Kasumi-1 (cell line): ENCODE measurements at regions not wholly inside any gene's neighbourhood (a gene's known extent, or its start where the extent isn't known, plus 50 kb on each side); places are given as distances from the start of the nearest gene placed in this dataset.

Experiments used
- DNase-seq, 2 experiments: peaks; one replicate each; lab custom pipeline; 2025; lab: John Stamatoyannopoulos, UW

DNA sequence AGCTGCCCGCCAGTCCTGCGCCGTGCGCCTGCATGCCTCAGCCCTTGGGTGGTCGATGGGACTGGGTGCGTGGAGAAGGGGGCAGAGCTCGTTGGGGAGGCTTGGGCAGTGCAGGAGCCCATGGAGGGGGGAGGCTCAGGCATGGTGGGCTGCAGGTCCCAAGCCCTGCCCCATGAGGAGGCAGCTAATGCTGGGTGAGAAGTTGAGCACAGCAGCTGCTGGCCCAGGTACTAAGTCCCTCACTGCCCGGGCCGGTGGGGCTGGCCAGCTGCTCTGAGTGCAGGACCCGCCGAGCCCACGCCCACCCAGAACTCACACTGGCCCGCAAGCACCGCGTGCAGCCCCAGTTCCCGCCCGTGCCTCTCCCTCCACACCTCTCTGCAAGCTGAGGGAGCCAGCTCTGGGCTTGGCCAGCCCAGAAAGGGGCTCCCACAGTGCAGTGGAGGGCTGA lies 764.3 kb upstream of the TYRP1 start:
- DNase-seq, result no peak

DNA sequence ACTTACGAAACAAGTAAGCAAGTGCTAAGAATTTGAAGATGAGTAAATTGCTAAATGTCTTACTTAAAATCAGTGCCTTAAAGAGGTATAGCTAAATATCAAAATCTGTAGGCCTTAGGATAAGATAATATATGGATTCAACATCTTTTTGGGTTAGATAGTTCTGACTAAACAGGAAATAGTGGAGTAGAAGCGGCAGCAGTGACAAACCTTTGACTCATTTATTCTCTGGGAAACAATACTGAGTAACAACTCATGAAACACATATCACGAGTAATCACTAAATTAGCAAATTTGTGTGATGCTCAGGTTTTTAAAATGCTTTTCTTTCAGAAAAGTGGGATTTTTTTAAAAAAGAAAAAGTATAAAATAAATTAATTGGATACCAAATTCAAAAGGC lies 762.1 kb upstream of the TYRP1 start:
- no peak for DNase-seq

DNA sequence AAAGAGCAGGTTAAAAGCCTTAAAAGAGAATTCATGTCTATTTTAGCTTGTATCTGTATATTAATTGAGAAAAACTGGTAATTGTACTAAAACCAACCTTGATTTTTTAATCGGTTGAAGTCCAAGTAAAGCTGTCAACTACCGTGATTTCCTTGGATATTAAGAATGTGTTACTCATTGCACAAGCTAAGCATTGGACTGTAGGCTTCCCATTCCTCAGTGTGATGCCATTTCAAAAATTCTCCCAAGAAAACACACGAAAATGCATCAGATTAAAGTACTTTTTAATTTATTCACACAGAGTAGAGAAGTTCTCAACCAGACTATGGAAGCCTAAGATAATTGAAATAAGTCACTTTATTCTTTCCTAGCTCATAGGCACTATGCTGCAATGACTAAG lies 761.4 kb upstream of the TYRP1 start:
- no peak for DNase-seq

DNA sequence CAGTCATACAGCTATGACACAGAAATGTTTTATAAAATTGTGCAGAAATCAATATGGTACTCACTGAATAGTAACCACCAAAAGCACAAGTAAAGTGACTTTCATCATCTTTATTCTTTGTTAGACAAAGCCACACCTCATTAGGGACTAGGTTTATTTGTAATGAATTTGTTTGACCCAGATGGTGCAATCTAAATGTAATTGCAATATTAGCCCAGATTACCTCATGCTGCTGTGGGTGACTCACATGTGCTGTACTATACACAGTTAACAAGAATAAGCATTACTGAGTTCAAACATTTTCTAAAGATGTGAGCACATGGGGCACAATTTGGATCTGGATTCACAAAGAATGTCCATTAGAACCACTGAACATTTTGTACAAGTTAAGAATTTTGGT lies 759.3 kb upstream of the TYRP1 start:
- no peak for DNase-seq

DNA sequence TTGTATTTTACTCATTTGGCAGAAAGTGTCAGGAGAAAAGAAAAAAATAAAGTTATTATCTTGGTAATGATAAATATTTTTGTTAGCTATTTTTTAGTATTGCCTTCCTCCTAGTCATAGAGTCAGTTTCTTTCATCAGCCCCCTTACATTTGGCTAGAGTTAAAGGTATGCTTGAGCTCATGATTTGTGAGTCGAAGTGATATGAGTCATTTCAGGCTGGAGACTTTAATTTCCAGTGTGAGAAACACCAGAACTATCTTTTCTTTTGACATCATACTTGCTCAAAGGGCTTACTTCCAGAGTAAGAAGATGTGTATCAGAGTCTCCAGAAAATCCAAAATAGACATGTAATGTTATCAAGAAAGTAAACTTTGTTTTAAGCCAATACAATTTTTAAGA lies 746.7 kb upstream of the TYRP1 start:
- DNase-seq, result no peak

DNA sequence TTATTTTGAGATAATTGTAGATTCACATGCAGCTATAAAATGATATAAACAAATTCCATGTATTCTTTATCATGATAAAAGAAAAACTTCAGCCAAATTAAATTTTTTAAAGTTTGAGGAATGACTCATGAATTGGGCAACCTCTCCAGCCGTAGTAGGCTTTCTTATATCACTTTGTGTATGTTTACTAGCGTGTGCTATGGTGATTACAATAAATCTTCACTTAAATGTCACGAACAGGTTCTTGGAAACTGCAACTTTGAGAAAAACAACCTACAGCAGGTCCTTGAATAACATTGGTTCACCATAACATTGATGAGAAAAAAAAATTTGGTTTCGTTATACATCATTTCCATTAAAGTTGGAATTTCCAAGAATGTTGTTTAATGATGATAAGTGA lies 730.9 kb upstream of the TYRP1 start:
- DNase-seq, result no peak

DNA sequence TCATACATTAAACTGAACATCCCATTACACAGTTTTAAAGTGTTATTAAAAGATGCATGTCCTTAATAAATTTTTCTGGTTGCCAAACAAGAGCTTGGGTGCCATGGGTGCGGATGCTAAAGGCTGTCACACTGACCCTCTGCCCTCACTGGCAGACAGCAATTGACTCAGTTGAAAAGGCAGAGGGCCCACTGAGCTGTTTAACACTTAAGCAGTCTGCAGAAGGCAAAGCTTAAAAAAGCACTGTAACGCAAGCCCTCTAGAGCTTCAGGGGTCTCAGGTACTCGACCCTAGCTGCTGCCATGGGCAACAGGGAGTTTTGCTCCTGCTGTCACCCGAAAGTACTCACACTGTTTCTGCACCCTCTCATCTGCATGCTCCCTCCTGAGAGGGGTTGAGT lies 726.4 kb upstream of the TYRP1 start:
- DNase-seq, result no peak

DNA sequence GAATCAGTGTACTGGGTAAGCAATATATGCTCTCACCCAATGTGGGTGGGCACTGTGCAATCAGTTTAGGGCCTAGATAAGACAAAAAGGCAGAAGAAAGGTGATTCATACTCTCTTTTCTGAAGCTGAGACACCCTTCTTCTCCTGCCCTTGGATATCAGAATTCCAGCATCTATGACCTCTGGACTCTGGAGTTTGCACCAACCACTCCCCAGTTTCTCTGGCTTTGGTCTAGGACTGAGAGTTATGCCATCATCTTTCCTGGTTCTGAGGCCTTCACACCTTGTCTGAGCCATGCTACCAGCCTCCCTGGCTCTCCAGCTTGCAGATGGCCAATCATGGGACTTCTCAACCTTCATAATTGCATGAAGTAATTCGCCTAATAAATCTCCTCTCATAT lies 724.6 kb upstream of the TYRP1 start:
- DNase-seq, result no peak

DNA sequence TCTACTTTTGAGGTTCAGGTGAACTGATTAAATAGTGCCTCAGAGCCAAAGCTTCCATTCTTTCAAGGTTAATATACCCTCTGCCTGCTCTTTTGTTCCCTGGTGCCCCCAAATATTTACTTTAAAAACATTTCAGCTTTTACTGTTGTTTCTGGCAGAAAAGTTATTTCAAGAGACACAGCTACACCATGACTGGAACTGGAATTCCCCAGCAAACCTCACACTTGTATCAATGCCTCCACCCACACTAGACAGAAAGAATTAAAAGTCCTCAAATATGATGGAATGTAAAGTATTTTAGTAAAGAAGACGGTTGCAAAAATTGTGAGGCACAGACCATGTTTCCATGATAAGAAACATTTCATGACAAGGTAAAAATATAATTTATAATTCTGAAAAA lies 720.2 kb upstream of the TYRP1 start:
- DNase-seq, result no peak

DNA sequence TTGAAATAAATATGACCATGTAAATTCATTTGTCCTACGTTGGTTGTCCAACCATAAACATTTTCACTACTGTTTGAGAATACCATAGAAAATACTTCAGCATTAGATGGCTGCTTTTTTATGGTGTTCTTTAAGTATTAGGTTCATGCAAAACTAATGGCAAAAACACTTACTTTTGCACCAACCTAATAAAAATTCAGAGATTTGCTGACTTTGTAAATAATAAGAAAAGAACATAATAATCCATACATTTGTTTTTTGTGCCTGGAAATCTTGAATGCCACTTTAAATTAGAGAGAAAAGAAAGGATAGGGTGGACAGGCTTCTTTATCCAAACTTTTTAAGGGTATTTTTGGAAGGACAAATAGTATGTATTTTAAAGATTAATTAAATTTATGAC lies 719.7 kb upstream of the TYRP1 start:
- no peak for DNase-seq

DNA sequence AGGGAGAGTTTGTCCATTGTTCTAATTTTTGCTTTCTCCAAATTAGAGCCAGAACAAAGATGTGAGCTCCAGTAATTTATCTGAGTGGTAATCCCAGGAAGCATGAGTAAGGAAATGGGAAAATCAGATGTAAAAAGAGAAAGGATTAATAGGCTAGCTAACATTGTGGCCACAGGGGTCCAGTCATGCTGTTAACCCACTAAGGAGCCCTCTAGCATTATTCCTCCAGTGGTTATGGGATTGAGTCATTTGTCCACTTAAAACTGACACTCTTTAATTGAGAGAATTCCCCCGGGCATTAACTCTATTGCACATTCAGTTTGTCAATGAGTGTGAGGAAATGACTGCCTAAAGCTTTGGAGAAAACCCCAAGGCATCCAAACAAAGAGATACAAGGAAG lies 700.3 kb upstream of the TYRP1 start:
- no peak for DNase-seq

DNA sequence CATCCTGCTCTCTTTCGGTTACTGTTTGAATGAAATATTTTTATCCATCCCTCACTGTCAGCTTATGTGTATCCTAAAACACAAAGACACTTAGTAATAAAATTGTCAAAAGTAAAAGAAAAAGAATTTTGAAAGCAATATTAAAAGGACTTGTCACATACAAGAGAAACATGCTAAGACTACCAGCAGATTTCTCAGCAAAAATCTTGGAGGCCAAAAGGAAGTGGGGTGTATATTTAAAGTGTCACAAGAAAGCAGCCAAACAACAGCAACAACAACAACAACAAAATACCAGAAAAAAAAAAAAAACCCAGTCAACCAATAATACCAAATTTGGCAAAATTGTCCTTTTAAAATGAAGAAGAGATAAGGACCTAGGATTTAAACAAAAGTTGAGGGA lies 678.7 kb upstream of the TYRP1 start:
- no peak for DNase-seq

DNA sequence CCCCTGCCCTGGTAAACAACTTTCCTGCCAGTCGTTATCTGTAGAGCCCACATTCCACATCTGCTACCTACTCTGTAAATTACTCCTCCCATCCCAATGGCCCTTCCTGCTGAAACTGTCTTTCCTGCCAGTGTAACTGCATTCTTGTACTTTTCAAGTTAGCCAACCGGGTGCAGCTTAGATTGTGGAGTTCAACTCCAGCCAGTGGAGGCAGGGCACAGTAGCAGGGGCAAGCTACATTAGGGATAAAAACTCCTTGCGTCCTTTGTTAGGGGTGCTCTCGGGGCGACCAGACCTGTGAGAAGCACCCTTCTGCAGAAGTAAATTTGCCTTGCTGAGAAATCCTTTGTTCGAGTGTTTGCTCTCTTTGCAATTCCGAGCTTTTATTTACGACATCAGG lies 639.0 kb upstream of the TYRP1 start:
- no peak for DNase-seq

DNA sequence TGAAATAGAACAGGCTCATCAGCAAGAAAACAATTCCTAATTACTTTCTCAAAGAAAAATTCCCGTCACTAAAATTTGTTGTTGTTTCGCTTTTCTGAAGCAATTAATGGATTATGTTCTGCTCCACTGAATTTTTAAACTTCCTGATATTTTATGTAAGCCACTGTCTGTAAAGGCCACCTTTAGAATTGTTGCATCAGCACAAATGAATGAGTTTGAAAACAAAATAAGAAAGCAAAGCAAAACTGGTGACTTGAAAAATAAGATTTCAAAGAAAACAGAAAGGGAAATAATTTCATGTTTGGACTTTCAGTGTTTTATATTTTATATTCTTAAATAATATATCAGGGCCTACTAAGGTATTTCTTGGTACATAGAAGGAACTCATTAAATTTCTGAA lies 636.3 kb upstream of the TYRP1 start:
- DNase-seq, result no peak

DNA sequence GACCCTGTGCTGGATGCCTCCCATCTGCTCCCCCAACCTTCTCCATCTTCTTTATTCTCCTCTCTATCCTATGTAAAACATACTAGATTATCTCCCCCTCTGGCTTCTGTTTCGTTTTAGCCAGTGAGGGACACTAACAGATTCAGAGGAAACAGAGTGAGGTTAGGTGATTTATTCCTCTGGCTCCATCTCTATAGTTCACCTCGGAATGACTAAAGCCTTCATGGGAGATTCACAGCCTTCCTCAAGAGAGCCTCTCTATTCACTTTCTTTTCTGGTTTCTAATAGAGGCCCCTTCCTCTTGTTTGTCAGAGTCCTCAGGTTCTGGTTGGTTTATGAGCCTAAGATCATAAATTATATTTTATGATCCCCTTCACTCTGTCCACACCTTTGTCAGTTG lies 633.1 kb upstream of the TYRP1 start:
- no peak for DNase-seq

DNA sequence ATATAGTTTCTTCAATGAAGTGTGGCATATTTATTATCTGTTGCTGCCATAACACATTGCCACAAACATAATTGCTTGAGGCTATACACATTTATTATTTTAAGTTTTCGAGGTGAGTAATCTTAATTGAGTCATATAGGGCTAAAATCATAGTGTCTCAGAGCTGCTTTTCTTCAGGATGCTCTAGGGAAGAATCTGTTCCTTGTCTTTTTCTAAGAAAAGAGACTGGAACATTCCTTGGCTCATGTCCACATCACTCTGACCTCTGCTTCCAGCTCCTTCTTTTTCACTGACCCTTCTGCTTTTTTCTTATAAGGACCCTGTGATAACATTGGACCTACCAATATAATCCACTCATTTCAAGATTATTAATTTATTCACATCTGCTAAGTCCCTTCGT lies 632.4 kb upstream of the TYRP1 start:
- no peak for DNase-seq

DNA sequence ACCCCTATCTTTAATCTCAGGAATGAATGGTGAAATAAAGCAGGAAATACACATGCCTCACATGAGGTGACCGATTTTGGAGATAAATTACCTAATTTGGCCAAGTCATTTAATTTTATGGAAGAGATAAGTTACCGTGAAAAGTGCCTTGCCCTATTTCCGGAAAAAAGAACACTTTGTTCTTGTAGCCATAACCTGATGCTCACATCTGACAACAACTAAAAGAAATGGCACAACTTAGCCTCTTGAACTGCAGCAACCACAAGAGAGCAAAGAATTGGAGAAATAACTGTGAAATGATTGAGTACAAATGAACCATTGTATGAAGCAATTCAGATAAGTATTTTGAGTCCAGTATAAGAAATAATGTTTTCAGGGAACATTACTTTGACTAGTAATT lies 628.1 kb upstream of the TYRP1 start:
- no peak for DNase-seq

DNA sequence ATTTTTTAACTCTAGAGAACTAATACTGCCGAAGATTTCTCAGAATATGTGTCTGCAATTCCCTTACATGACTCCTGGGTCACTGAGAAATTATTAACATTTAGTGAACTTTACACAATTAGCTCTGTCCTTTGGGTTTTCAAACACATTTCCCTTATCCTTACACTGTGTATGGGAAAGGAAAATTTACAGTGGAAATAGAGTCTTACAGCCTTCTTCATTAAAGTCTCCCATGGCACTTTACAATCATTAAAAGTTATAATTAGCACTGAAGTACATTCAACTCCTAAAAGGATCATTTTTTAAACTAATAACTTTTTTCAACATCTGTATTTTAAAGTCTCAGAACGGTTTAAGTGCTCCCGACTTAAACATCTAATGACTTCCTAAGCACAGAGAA lies 627.5 kb upstream of the TYRP1 start:
- no peak for DNase-seq

DNA sequence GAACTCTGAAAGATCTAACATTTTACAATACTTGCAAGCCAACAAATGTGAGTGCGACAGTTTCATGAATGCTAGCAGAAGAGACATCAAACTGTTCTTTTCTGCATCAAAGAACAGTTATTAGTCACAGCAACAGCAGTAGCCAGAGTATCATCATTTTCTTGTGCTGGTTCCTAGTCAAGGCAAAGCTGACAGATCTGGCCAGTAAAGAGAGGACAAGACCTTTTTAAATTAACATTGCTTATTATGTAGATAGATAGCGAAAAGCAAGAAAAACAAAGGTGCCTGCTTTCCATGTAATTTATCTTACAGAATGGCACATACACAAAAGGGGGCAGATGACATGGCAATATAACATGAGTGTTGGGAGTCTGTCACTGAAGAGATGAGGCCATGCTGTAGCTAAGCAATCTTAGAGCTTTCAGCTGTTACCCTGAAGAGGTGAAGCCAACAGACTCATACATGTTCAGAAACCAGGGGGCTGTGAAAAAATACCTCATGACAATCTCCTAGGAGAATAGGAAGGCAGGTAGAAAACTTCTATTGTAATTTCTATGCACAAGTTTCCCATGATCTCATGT lies 626.6 kb upstream of the TYRP1 start:
- no peak for DNase-seq

DNA sequence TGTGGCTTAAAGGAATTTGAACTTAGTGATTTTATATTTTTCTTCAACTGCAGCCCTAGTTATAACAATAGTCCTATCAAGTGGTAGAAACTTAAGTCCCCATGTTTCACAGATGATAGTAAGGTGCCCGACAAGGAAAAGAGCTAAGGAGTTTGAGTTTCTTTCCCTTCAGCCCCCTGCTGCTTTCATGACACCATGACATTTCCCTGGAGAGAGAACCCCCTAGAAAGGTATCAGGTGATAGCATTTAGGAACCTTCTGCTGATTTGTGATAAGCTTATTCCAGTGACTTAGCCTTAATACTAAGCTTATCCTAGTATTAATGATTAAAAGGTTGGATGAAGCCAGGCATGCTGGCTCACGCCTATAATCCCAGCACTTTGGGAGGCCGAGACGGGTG lies 623.8 kb upstream of the TYRP1 start:
- DNase-seq, result no peak

DNA sequence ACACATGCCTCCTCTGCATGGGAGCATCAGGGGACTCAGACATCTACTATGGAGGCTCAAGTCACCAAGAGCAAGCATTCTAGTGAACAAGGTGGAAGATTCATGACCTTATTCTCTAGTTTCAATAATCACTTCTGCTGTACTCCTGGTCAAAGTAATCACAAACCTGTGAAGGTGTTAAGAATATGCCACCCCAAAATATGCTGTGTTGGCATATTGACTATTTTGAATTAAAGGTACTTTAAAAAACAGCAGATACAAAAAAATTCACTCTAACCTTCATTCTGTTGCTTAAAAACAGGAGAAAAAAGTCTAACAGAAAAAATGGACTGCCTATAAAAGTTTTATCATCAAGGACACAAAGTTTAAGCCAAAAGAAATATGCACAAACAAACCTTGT lies 607.8 kb upstream of the TYRP1 start:
- no peak for DNase-seq

DNA sequence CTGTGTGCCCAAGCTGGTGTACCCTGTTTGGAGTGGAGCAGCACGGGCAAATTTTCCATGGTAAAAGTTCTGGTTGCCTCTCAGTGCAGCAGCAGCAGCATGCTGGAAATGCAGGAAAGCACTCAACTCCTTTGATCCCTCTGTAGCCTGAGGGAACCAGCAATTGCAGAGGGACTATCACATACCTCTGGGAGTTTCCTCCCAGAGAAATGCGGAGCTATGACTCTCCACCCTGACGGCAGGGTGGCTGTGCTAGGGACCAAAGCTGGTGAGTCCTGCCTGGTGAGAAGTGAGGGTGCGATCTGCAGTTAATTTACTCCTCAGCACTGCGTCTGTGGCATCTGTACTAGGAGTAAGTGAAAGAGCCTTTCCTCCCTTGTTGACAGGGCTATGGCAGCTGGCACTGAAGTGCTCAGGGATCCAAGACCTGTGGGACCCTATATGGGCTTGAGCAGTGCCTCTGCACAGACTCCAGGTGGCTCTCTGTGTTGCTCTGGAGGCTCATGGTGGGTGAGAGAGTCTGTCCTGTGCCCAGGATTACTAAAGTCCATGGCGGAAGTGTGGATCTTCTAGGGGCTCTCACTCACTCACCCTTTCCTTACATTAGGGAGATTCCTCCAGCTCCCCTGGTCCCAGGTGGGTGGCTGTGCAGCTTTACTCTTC lies 601.2 kb upstream of the TYRP1 start:
- no peak for DNase-seq

DNA sequence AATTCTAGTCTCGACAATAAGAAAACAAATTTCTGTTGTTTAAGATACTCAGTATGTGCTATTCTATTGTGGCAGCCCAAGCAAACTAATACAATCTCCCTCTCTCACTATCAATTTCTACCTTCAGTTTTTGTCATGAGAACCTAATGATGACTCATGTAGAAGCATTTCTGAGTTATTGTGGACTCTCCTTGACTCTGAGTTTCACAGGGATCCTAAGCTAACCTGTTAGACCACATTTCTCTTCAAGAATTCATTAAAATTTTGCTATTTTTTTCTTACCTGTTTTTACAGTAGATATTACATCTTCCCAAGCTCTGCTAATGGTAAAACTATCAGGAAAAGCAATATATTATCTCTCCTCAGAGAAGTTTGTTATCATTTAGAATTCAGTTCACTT lies 599.1 kb upstream of the TYRP1 start:
- DNase-seq, result no peak

DNA sequence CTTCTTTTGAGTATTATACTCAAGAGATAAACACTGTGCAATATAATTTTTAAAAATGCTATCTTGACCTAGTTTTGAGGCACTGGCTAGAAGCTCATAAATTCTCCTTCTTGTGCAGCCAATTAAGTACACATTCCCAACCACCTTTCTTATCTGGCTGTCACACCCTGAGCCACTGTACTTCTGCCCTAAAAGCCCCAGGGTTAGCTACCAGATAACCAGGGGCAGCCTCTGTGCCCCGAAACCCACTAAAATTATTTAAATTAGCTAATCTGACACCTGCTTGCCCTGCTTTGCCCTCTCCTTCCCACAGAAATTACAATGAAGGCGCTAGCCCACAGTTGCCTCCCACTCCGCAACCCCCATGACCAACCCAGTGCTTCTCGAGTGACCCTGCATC lies 597.3 kb upstream of the TYRP1 start:
- DNase-seq, result no peak
